GM23338 (cell line): ENCODE measurements at regions not wholly inside any gene's neighbourhood (a gene's known extent, or its start where the extent isn't known, plus 50 kb on each side); places are given as distances from the start of the nearest gene placed in this dataset.

Source experiments
- ATAC-seq: fragments of 200-7000 bp; cut with Tn5 transposase; 3 replicates; pipeline ENCODE4 v1.9.1; 2020
- DNase-seq: peaks from one replicate; pipeline ENCODE4 v3.0.0-alpha.2; 2015; ENCODE audit warnings: low spot score
- H2AFZ ChIP-seq: fragments of 200-600 bp; sonication (generic); 2 replicates; pipeline ENCODE4 v1.8.0; 2016; ENCODE audit warnings: antibody characterized with exemption, mild to moderate bottlenecking, moderate library complexity
- H3F3A ChIP-seq: fragments of 200-600 bp; sonication (generic); replicated peaks from 2 replicates; pipeline ENCODE4 v1.8.0; 2017; ENCODE audit warnings: antibody characterized with exemption, mixed run types, low read depth
- H3K27ac ChIP-seq: fragments of 200-600 bp; sonication (generic); 2 replicates; pipeline ENCODE4 v1.6.1; 2016; ENCODE audit warnings: low read depth
- H3K27me3 ChIP-seq: fragments of 200-600 bp; sonication (generic); 2 replicates; pipeline ENCODE4 v1.8.0; 2016; ENCODE audit warnings: mild to moderate bottlenecking, mixed run types, moderate library complexity; ENCODE audit not compliant: insufficient read depth
- H3K36me3 ChIP-seq: fragments of 200-600 bp; sonication (generic); 2 replicates; pipeline ENCODE4 v1.8.0; 2016; ENCODE audit warnings: mild to moderate bottlenecking; ENCODE audit not compliant: insufficient read depth
- H3K4me1 ChIP-seq: fragments of 200-600 bp; sonication (generic); 2 replicates; pipeline ENCODE4 v1.8.0; 2016; ENCODE audit warnings: mild to moderate bottlenecking, moderate library complexity; ENCODE audit not compliant: insufficient read depth
- H3K4me2 ChIP-seq: fragments of 200-600 bp; sonication (generic); 2 replicates; pipeline ENCODE4 v1.7.1; 2017; ENCODE audit warnings: mixed run types
- H3K4me3 ChIP-seq: fragments of 200-600 bp; sonication (generic); 2 replicates; pipeline ENCODE4 v1.6.1; 2016; ENCODE audit warnings: mixed run types
- H3K79me2 ChIP-seq: fragments of 200-600 bp; sonication (generic); replicated peaks from 2 replicates; pipeline ENCODE4 v1.8.0; 2017; ENCODE audit warnings: mild to moderate bottlenecking; ENCODE audit not compliant: insufficient read depth
- H3K9me2 ChIP-seq: fragments of 200-600 bp; sonication (generic); 2 replicates; pipeline ENCODE4 v1.8.0; 2017; ENCODE audit not compliant: insufficient read depth
- H4K20me1 ChIP-seq: fragments of 200-600 bp; sonication (generic); replicated peaks from 2 replicates; pipeline ENCODE4 v1.8.0; 2017; ENCODE audit warnings: mild to moderate bottlenecking; ENCODE audit not compliant: insufficient read depth
- H3K27ac Mint-ChIP-seq: 2 replicates; pipeline ENCODE4 v1.8.0; 2020; ENCODE audit warnings: inconsistent platforms, mild to moderate bottlenecking, moderate library complexity, mixed read lengths
- H3K27me3 Mint-ChIP-seq: 3 replicates; pipeline ENCODE4 v1.8.0; 2022; ENCODE audit warnings: low read depth, mild to moderate bottlenecking, moderate library complexity, mixed read lengths, inconsistent platforms; ENCODE audit not compliant: insufficient read depth, poor library complexity
- H3K36me3 Mint-ChIP-seq: 3 replicates; pipeline ENCODE4 v1.8.0; 2021; ENCODE audit warnings: low read depth, mild to moderate bottlenecking, inconsistent platforms, moderate library complexity, mixed read lengths
- H3K4me1 Mint-ChIP-seq: 3 replicates; pipeline ENCODE4 v1.8.0; 2020; ENCODE audit warnings: mild to moderate bottlenecking, inconsistent platforms, mixed read lengths
- H3K4me3 Mint-ChIP-seq: 3 replicates; pipeline ENCODE4 v1.8.0; 2021; ENCODE audit warnings: moderate library complexity, mild to moderate bottlenecking, inconsistent platforms, mixed read lengths
- H3K9me3 Mint-ChIP-seq: 3 replicates; pipeline ENCODE4 v1.8.0; 2020; ENCODE audit warnings: moderate library complexity, mild to moderate bottlenecking, inconsistent platforms, mixed read lengths
- CREB1 ChIP-seq: fragments of 250-450 bp; sonication (Bioruptor Pico); IDR thresholded peaks from 2 replicates; pipeline ENCODE4 v1.5.0; 2020; ENCODE audit warnings: low read depth, mild to moderate bottlenecking, moderate library complexity
- EZH2 ChIP-seq: fragments of 200-600 bp; sonication (generic); IDR thresholded peaks from one replicate; pipeline ENCODE4 v1.8.0; 2017; ENCODE audit warnings: antibody characterized with exemption, mild to moderate bottlenecking, low read depth; ENCODE audit not compliant: unreplicated experiment
- EZH2phosphoT487 ChIP-seq: fragments of 200-600 bp; sonication (generic); IDR thresholded peaks from one replicate; pipeline ENCODE4 v1.8.1; 2018; ENCODE audit warnings: antibody characterized with exemption; ENCODE audit not compliant: unreplicated experiment
- JUNB ChIP-seq: IDR thresholded peaks from one replicate; pipeline ENCODE4 v1.6.1; 2016; ENCODE audit warnings: antibody characterized with exemption; ENCODE audit not compliant: unreplicated experiment
- NANOG ChIP-seq: IDR thresholded peaks from 2 replicates; pipeline ENCODE4 v1.6.1; 2016; ENCODE audit warnings: antibody characterized with exemption, borderline replicate concordance
- POLR2AphosphoS5 ChIP-seq: IDR thresholded peaks from 2 replicates; pipeline ENCODE4 v1.6.1; 2016; ENCODE audit warnings: antibody characterized with exemption, low read depth
- STAT1 ChIP-seq: IDR thresholded peaks from one replicate; pipeline ENCODE4 v1.6.1; 2016; ENCODE audit warnings: antibody characterized with exemption; ENCODE audit not compliant: unreplicated experiment
- ZNF114 ChIP-seq: fragments of 250-450 bp; sonication (Bioruptor Pico); IDR thresholded peaks from 2 replicates; pipeline ENCODE4 v1.5.0; 2020; ENCODE audit warnings: mild to moderate bottlenecking, moderate library complexity
- ZNF331 ChIP-seq: fragments of 250-450 bp; sonication (Bioruptor Pico); IDR thresholded peaks from 2 replicates; pipeline ENCODE4 v1.5.0; 2020; ENCODE audit warnings: low read depth, mild to moderate bottlenecking, moderate library complexity
- TF ChIP-seq, protein P1 (sequence below): fragments of 250-450 bp; sonication (Bioruptor Pico); IDR thresholded peaks from 2 replicates; pipeline ENCODE4 v1.5.0; 2020; ENCODE audit warnings: mild to moderate bottlenecking, moderate library complexity
- TF ChIP-seq, protein P2 (sequence below), 2 experiments: fragments of 200-600 bp in 1 of 2; sonication (generic) in 1 of 2; conservative IDR thresholded peaks; 2 replicates each; pipeline versions ENCODE4 v1.5.1 to v1.6.1; 2016 to 2017; ENCODE audit warnings: antibody characterized with exemption in 2 of 2, low read depth in 2 of 2, mild to moderate bottlenecking in 2 of 2, moderate library complexity in 1 of 2
- TF ChIP-seq, protein P3 (sequence below): IDR thresholded peaks from one replicate; pipeline ENCODE4 v1.6.1; 2018; ENCODE audit warnings: antibody characterized with exemption; ENCODE audit not compliant: unreplicated experiment
- TF ChIP-seq, protein P4 (sequence below): IDR thresholded peaks from 2 replicates; pipeline ENCODE4 v1.6.1; 2016; ENCODE audit warnings: antibody characterized with exemption

DNA sequence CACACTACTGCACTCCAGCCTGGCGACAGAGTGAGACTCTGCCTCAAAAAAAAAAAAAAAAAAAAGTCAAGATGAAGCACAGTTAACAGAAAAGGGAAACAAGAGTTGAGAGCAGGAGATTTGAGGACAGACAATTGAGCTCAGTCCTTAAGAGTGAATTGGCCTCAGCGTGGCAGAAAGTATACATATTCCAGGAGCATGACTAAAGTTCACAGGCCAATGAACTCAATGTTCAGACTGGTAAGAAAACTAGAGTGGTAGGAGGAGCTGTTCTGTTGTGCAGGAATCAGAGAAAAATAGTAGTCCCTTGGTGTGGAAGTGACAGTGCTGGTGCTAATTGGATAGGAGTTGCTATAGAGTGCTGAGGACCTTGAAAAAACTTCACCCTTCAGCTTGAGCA, 60.0 kb downstream of the NRN1 start:
- DNase-seq (no peak), ATAC-seq (no peak)
- Mint-ChIP-seq H3K9me3 (peaks cover 22% of the 10 kb centered on the region), H3K27ac (no peak overlapping the region), H3K4me3 (no peak overlapping the region), H3K36me3 (peaks cover 6% of the 10 kb centered on the region; the same call in 1 of the 3 replicates), H3K4me1 (no peaks in the 10 kb centered on the region), H3K27me3 (no peaks in the 10 kb centered on the region)
- Histone ChIP-seq H3K27me3 (no peaks in the 10 kb centered on the region), H3K27ac (no peak overlapping the region), H3F3A (no peaks in the 10 kb centered on the region), H3K4me3 (no peak overlapping the region), H4K20me1 (no peaks in the 10 kb centered on the region), H3K9me2 (0 out of 2 replicates have a peak, but pooled peaks cover 5% of the 10 kb centered on the region), H3K36me3 (no peaks in the 10 kb centered on the region; the same call in 1 of the 2 replicates), H2AFZ (no peak overlapping the region), H3K4me1 (no peaks in the 10 kb centered on the region), H3K4me2 (no peak overlapping the region), H3K79me2 (no peaks in the 10 kb centered on the region)
- no peak for TF ChIP-seq ZNF331 (CRISPR knock-in tag)
- no peak for TF ChIP-seq NANOG
- TF ChIP-seq CREB1 = no peak
- no peak for TF ChIP-seq ZNF114 (CRISPR knock-in tag)
- no peak for TF ChIP-seq STAT1
- TF ChIP-seq, protein P1, sequence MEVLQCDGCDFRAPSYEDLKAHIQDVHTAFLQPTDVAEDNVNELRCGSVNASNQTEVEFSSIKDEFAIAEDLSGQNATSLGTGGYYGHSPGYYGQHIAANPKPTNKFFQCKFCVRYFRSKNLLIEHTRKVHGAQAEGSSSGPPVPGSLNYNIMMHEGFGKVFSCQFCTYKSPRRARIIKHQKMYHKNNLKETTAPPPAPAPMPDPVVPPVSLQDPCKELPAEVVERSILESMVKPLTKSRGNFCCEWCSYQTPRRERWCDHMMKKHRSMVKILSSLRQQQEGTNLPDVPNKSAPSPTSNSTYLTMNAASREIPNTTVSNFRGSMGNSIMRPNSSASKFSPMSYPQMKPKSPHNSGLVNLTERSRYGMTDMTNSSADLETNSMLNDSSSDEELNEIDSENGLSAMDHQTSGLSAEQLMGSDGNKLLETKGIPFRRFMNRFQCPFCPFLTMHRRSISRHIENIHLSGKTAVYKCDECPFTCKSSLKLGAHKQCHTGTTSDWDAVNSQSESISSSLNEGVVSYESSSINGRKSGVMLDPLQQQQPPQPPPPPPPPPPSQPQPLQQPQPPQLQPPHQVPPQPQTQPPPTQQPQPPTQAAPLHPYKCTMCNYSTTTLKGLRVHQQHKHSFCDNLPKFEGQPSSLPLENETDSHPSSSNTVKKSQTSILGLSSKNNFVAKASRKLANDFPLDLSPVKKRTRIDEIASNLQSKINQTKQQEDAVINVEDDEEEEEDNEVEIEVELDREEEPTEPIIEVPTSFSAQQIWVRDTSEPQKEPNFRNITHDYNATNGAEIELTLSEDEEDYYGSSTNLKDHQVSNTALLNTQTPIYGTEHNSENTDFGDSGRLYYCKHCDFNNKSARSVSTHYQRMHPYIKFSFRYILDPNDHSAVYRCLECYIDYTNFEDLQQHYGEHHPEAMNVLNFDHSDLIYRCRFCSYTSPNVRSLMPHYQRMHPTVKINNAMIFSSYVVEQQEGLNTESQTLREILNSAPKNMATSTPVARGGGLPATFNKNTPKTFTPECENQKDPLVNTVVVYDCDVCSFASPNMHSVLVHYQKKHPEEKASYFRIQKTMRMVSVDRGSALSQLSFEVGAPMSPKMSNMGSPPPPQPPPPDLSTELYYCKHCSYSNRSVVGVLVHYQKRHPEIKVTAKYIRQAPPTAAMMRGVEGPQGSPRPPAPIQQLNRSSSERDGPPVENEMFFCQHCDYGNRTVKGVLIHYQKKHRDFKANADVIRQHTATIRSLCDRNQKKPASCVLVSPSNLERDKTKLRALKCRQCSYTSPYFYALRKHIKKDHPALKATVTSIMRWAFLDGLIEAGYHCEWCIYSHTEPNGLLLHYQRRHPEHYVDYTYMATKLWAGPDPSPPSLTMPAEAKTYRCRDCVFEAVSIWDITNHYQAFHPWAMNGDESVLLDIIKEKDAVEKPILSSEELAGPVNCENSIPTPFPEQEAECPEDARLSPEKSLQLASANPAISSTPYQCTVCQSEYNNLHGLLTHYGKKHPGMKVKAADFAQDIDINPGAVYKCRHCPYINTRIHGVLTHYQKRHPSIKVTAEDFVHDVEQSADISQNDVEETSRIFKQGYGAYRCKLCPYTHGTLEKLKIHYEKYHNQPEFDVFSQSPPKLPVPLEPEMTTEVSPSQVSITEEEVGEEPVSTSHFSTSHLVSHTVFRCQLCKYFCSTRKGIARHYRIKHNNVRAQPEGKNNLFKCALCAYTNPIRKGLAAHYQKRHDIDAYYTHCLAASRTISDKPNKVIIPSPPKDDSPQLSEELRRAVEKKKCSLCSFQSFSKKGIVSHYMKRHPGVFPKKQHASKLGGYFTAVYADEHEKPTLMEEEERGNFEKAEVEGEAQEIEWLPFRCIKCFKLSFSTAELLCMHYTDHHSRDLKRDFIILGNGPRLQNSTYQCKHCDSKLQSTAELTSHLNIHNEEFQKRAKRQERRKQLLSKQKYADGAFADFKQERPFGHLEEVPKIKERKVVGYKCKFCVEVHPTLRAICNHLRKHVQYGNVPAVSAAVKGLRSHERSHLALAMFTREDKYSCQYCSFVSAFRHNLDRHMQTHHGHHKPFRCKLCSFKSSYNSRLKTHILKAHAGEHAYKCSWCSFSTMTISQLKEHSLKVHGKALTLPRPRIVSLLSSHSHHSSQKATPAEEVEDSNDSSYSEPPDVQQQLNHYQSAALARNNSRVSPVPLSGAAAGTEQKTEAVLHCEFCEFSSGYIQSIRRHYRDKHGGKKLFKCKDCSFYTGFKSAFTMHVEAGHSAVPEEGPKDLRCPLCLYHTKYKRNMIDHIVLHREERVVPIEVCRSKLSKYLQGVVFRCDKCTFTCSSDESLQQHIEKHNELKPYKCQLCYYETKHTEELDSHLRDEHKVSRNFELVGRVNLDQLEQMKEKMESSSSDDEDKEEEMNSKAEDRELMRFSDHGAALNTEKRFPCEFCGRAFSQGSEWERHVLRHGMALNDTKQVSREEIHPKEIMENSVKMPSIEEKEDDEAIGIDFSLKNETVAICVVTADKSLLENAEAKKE = no peak
- no peak for TF ChIP-seq EZH2phosphoT487
- no peak for TF ChIP-seq EZH2
- no peak for TF ChIP-seq JUNB
- no peak for TF ChIP-seq POLR2AphosphoS5
- TF ChIP-seq, protein P2, sequence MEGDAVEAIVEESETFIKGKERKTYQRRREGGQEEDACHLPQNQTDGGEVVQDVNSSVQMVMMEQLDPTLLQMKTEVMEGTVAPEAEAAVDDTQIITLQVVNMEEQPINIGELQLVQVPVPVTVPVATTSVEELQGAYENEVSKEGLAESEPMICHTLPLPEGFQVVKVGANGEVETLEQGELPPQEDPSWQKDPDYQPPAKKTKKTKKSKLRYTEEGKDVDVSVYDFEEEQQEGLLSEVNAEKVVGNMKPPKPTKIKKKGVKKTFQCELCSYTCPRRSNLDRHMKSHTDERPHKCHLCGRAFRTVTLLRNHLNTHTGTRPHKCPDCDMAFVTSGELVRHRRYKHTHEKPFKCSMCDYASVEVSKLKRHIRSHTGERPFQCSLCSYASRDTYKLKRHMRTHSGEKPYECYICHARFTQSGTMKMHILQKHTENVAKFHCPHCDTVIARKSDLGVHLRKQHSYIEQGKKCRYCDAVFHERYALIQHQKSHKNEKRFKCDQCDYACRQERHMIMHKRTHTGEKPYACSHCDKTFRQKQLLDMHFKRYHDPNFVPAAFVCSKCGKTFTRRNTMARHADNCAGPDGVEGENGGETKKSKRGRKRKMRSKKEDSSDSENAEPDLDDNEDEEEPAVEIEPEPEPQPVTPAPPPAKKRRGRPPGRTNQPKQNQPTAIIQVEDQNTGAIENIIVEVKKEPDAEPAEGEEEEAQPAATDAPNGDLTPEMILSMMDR (conservative IDR thresholded peaks at IDR 0.05; ENCODE audit: low read depth in 2 of 2) = no peak
- TF ChIP-seq, protein P3, sequence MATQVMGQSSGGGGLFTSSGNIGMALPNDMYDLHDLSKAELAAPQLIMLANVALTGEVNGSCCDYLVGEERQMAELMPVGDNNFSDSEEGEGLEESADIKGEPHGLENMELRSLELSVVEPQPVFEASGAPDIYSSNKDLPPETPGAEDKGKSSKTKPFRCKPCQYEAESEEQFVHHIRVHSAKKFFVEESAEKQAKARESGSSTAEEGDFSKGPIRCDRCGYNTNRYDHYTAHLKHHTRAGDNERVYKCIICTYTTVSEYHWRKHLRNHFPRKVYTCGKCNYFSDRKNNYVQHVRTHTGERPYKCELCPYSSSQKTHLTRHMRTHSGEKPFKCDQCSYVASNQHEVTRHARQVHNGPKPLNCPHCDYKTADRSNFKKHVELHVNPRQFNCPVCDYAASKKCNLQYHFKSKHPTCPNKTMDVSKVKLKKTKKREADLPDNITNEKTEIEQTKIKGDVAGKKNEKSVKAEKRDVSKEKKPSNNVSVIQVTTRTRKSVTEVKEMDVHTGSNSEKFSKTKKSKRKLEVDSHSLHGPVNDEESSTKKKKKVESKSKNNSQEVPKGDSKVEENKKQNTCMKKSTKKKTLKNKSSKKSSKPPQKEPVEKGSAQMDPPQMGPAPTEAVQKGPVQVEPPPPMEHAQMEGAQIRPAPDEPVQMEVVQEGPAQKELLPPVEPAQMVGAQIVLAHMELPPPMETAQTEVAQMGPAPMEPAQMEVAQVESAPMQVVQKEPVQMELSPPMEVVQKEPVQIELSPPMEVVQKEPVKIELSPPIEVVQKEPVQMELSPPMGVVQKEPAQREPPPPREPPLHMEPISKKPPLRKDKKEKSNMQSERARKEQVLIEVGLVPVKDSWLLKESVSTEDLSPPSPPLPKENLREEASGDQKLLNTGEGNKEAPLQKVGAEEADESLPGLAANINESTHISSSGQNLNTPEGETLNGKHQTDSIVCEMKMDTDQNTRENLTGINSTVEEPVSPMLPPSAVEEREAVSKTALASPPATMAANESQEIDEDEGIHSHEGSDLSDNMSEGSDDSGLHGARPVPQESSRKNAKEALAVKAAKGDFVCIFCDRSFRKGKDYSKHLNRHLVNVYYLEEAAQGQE = no peak
- TF ChIP-seq, protein P4, sequence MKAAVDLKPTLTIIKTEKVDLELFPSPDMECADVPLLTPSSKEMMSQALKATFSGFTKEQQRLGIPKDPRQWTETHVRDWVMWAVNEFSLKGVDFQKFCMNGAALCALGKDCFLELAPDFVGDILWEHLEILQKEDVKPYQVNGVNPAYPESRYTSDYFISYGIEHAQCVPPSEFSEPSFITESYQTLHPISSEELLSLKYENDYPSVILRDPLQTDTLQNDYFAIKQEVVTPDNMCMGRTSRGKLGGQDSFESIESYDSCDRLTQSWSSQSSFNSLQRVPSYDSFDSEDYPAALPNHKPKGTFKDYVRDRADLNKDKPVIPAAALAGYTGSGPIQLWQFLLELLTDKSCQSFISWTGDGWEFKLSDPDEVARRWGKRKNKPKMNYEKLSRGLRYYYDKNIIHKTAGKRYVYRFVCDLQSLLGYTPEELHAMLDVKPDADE = no peak
